DND-41 (cell line): ENCODE measurements at regions not wholly inside any gene's neighbourhood (a gene's known extent, or its start where the extent isn't known, plus 50 kb on each side); places are given as distances from the start of the nearest gene placed in this dataset.

Experiments
- EZH2 ChIP-seq: IDR thresholded peaks from 3 replicates; pipeline ENCODE4 v1.6.1; 2012; ENCODE audit warnings: borderline replicate concordance, low read depth, mild to moderate bottlenecking, moderate library complexity, low read length, inconsistent platforms; ENCODE audit not compliant: severe bottlenecking
- TF ChIP-seq, protein P1 (sequence below): IDR thresholded peaks from 2 replicates; pipeline ENCODE4 v1.5.1; 2012; ENCODE audit warnings: borderline replicate concordance, low read length, moderate library complexity, mild to moderate bottlenecking; ENCODE audit not compliant: poor library complexity, severe bottlenecking; ENCODE audit errors: extremely low read depth

DNA sequence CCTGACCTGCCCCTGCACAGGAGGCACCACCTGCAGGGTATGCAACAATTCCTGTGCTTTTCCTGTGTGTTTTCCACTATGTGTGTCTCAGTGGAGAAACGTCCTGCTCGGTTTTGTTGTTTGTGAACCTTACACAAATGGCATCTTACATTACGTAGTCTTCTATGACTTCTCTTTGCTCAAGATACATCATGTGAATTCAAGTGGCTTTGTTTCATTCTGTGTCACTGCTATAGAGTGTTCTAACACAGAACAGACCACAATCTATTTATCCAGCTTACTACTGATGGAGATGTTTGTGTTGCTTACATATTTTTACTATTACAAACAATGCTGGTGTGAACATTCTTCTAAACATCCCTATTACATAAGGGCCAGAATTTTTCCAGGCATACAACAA, 97.7 kb downstream of the ANKRD10 start:
- TF ChIP-seq, protein P1, sequence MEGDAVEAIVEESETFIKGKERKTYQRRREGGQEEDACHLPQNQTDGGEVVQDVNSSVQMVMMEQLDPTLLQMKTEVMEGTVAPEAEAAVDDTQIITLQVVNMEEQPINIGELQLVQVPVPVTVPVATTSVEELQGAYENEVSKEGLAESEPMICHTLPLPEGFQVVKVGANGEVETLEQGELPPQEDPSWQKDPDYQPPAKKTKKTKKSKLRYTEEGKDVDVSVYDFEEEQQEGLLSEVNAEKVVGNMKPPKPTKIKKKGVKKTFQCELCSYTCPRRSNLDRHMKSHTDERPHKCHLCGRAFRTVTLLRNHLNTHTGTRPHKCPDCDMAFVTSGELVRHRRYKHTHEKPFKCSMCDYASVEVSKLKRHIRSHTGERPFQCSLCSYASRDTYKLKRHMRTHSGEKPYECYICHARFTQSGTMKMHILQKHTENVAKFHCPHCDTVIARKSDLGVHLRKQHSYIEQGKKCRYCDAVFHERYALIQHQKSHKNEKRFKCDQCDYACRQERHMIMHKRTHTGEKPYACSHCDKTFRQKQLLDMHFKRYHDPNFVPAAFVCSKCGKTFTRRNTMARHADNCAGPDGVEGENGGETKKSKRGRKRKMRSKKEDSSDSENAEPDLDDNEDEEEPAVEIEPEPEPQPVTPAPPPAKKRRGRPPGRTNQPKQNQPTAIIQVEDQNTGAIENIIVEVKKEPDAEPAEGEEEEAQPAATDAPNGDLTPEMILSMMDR: no peak
- TF ChIP-seq EZH2: no peak
